ENCODE measurements at regions not wholly inside any gene's neighbourhood (a gene's known extent, or its start where the extent isn't known, plus 50 kb on each side); places are given as distances from the start of the nearest gene placed in this dataset.
"Not testable (repeated sequence)": the region's sequence is repeated elsewhere in the genome, so short reads cannot be mapped to it uniquely, and the experiment has no call there.

GRCh38 chr4:52420330-52420729 is 238.8 kb downstream of the USP46 start:
- TF ChIP-seq CTCF (IDR thresholded peaks at IDR 0.05; ENCODE audit: low read depth, low read length) = no peak

GRCh38 chr4:52421811-52422213 is 237.3 kb downstream of the USP46 start:
- no peak for DNase-seq (ENCODE audit: low read depth, low spot score)
- in situ Hi-C loops (cut with HindIII; ENCODE audit: low sequenced_read_pairs) = no loop called here
- H3K4me3 ChIP-seq (ENCODE audit: low read depth, low read length) = no peak overlapping the region
- TF ChIP-seq CTCF (IDR thresholded peaks at IDR 0.05; ENCODE audit: low read depth, low read length) = no peak

More at GRCh38 chr4:52420330-52420729, 238.8 kb downstream of the USP46 start:
- DNase-seq (ENCODE audit: low read depth, low spot score) = no peak
- no peak overlapping the region for H3K4me3 ChIP-seq (ENCODE audit: low read depth, low read length)
- in situ Hi-C loops (cut with HindIII; ENCODE audit: low sequenced_read_pairs) = no loop called here

- DNase-seq (ENCODE audit: low read depth, low spot score) = no peak
- TF ChIP-seq CTCF (IDR thresholded peaks at IDR 0.05; ENCODE audit: low read depth, low read length) = no peak
- in situ Hi-C loops (cut with HindIII; ENCODE audit: low sequenced_read_pairs) = no loop called here
- no peak overlapping the region for H3K4me3 ChIP-seq (ENCODE audit: low read depth, low read length)
Measured at GRCh38 chr4:52423967-52424366, 235.1 kb downstream of the USP46 start.

GRCh38 chr4:52425751-52426326 is 233.3 kb downstream of the USP46 start:
- in situ Hi-C loops (cut with HindIII; ENCODE audit: low sequenced_read_pairs) = no loop called here
- DNase-seq (ENCODE audit: low read depth, low spot score) = no peak
- TF ChIP-seq CTCF (IDR thresholded peaks at IDR 0.05; ENCODE audit: low read depth, low read length) = no peak
- H3K4me3 ChIP-seq (ENCODE audit: low read depth, low read length) = no peak overlapping the region

- in situ Hi-C loops (cut with HindIII; ENCODE audit: low sequenced_read_pairs) = no loop called here
- H3K4me3 ChIP-seq (ENCODE audit: low read depth, low read length) = no peak overlapping the region
- no peak for DNase-seq (ENCODE audit: low read depth, low spot score)
- no peak for TF ChIP-seq CTCF (IDR thresholded peaks at IDR 0.05; ENCODE audit: low read depth, low read length)
Measured at GRCh38 chr4:52431410-52431809, 227.7 kb downstream of the USP46 start.

GRCh38 chr4:52431869-52432268 is 227.2 kb downstream of the USP46 start:
- in situ Hi-C loops (cut with HindIII; ENCODE audit: low sequenced_read_pairs) = no loop called here
- no peak for TF ChIP-seq CTCF (IDR thresholded peaks at IDR 0.05; ENCODE audit: low read depth, low read length)
- H3K4me3 ChIP-seq (ENCODE audit: low read depth, low read length) = no peak overlapping the region
- DNase-seq (ENCODE audit: low read depth, low spot score) = no peak

GRCh38 chr4:52442524-52442923 is 216.6 kb downstream of the USP46 start:
- DNase-seq (ENCODE audit: low read depth, low spot score); H3K4me3 ChIP-seq (ENCODE audit: low read depth, low read length); in situ Hi-C loops (cut with HindIII; ENCODE audit: low sequenced_read_pairs): not testable (repeated sequence)

Data from astrocyte of the spinal cord (primary cell).